GM12878 (cell line): ENCODE measurements at regions not wholly inside any gene's neighbourhood (a gene's known extent, or its start where the extent isn't known, plus 50 kb on each side); places are given as distances from the start of the nearest gene placed in this dataset.

Source experiments
- ATAC-seq: fragments of 200-7000 bp; cut with Tn5 transposase; 3 replicates; pipeline ENCODE4 v1.9.1; 2020; ENCODE audit warnings: mild to moderate bottlenecking, moderate library complexity
- BruUV-seq: library from RNA; stranded (reverse); fragments of 400-500 nt; replicated peaks from 2 replicates; lab custom pipeline; 2021; lab: Mats Ljungman, UMichigan
- CTCF ChIA-PET: fragments of 300-600 bp; sonication (Branson Sonifier 250); formaldehyde crosslinking; extraction: SDS; loops from one replicate; lab custom pipeline; 2021; ENCODE audit warnings: inconsistent platforms; lab: Yijun Ruan, JAX
- POLR2A ChIA-PET: fragments of 350-600 bp; formaldehyde crosslinking; extraction: SDS; loops from one replicate; lab custom pipeline; 2021; ENCODE audit warnings: inconsistent platforms; lab: Charles Lee
- RAD21 ChIA-PET: fragments of 300-600 bp; sonication (Branson Sonifier 250); formaldehyde crosslinking; loops from one replicate; lab custom pipeline; 2023; ENCODE audit warnings: antibody characterized with exemption; ENCODE audit not compliant: unreplicated experiment; lab: Charles Lee
- SMC1A ChIA-PET: fragments of 300-600 bp; sonication (Branson Sonifier 250); formaldehyde crosslinking; loops from one replicate; lab custom pipeline; 2023; ENCODE audit not compliant: unreplicated experiment, uncharacterized antibody; lab: Charles Lee
- DNase-seq: peaks from one replicate; pipeline ENCODE4 v3.0.0-alpha.2; 2011; ENCODE audit warnings: low read depth, low spot score
- FAIRE-seq: peaks from 3 replicates; lab custom pipeline; 2011; peaks lifted over from hg19 to GRCh38; lab: Jason Lieb, UNC
- H2AFZ ChIP-seq: 2 replicates; pipeline ENCODE4 v1.6.0; 2011; ENCODE audit warnings: low read depth, low read length, control low read depth; ENCODE audit not compliant: control insufficient read depth
- H3K27ac ChIP-seq: 2 replicates; pipeline ENCODE4 v1.5.1; 2011; ENCODE audit warnings: control low read depth; ENCODE audit not compliant: control insufficient read depth, insufficient read depth
- H3K27me3 ChIP-seq, 2 experiments: replicated peaks in 1 of 2; 2 replicates each; pipeline versions ENCODE4 v1.6.0 to v1.6.1; 2011; ENCODE audit warnings: low read length in 1 of 2; ENCODE audit not compliant: control insufficient read depth in 2 of 2, insufficient read depth in 2 of 2
- H3K36me3 ChIP-seq, 2 experiments: 2 replicates each; pipeline ENCODE4 v1.5.1; 2011; ENCODE audit warnings: low read length in 1 of 2; ENCODE audit not compliant: control insufficient read depth in 2 of 2, insufficient read depth in 2 of 2
- H3K4me1 ChIP-seq: 2 replicates; pipeline ENCODE4 v1.6.1; 2011; ENCODE audit warnings: mild to moderate bottlenecking, low read length, moderate library complexity, mixed read lengths; ENCODE audit not compliant: control insufficient read depth, insufficient read depth
- H3K4me2 ChIP-seq: 2 replicates; pipeline ENCODE4 v1.6.0; 2011; ENCODE audit warnings: control low read depth; ENCODE audit not compliant: control insufficient read depth, insufficient read depth
- H3K4me3 ChIP-seq: fragments of 200-600 bp; sonication (generic); 2 replicates; pipeline ENCODE4 v1.5.1; 2016
- H3K79me2 ChIP-seq: 2 replicates; pipeline ENCODE4 v1.6.0; 2011; ENCODE audit warnings: low read length; ENCODE audit not compliant: control insufficient read depth, insufficient read depth
- H3K9ac ChIP-seq: 2 replicates; pipeline ENCODE4 v1.8.0; 2011; ENCODE audit warnings: low read length, control low read depth, mixed read lengths; ENCODE audit not compliant: control insufficient read depth, insufficient read depth
- H3K9me3 ChIP-seq: replicated peaks from 3 replicates; pipeline ENCODE4 v1.5.1; 2011; ENCODE audit warnings: mild to moderate bottlenecking, low read length; ENCODE audit not compliant: control insufficient read depth, insufficient read depth
- H4K20me1 ChIP-seq: 2 replicates; pipeline ENCODE4 v1.6.0; 2011; ENCODE audit not compliant: control insufficient read depth, insufficient read depth
- BCLAF1 ChIP-seq: fragments of 450-650 bp; IDR thresholded peaks from 2 replicates; pipeline ENCODE4 v1.6.1; 2017; ENCODE audit warnings: antibody characterized with exemption, mild to moderate bottlenecking, moderate library complexity
- FOXK2 ChIP-seq: fragments of 450-650 bp; IDR thresholded peaks from 2 replicates; pipeline ENCODE4 v1.6.1; 2017; ENCODE audit warnings: mild to moderate bottlenecking, moderate library complexity
- GABPA ChIP-seq: IDR thresholded peaks from 2 replicates; pipeline ENCODE4 v1.6.1; 2014; ENCODE audit warnings: antibody characterized with exemption, low read depth, mild to moderate bottlenecking, inconsistent platforms
- HCFC1 ChIP-seq: fragments of 150-350 bp; IDR thresholded peaks from 2 replicates; pipeline ENCODE4 v1.6.1; 2014; ENCODE audit warnings: low read length
- PKNOX1 ChIP-seq: fragments of 450-650 bp; IDR thresholded peaks from 2 replicates; pipeline ENCODE4 v1.6.1; 2016; ENCODE audit warnings: mild to moderate bottlenecking
- POLR2AphosphoS2 ChIP-seq: IDR thresholded peaks from 2 replicates; pipeline ENCODE4 v1.6.1; 2011; ENCODE audit warnings: low read depth, mild to moderate bottlenecking, low read length, improper control_type of control experiment, moderate library complexity
- POU2F2 ChIP-seq: IDR thresholded peaks from 3 replicates; pipeline ENCODE4 v1.6.1; 2011; ENCODE audit warnings: low read depth, mild to moderate bottlenecking, low read length, borderline replicate concordance
- SMARCA5 ChIP-seq: fragments of 450-650 bp; IDR thresholded peaks from 2 replicates; pipeline ENCODE4 v1.6.1; 2017; ENCODE audit warnings: mild to moderate bottlenecking
- SMC3 ChIP-seq: IDR thresholded peaks from 2 replicates; pipeline ENCODE4 v1.6.1; 2011; ENCODE audit warnings: low read length, improper control_type of control experiment, borderline replicate concordance
- STAT1 ChIP-seq: fragments of 450-650 bp; conservative IDR thresholded peaks from 2 replicates; pipeline ENCODE4 v1.6.1; 2014; ENCODE audit warnings: antibody characterized with exemption, mild to moderate bottlenecking
- SUPT20H ChIP-seq: IDR thresholded peaks from 2 replicates; pipeline ENCODE4 v1.6.1; 2011; ENCODE audit warnings: low read depth, mild to moderate bottlenecking, low read length, moderate library complexity, borderline replicate concordance; ENCODE audit not compliant: control insufficient read depth
- TBL1XR1 ChIP-seq: IDR thresholded peaks from 2 replicates; pipeline ENCODE4 v1.6.1; 2012; ENCODE audit warnings: low read depth, low read length, improper control_type of control experiment
- USF2 ChIP-seq: IDR thresholded peaks from 2 replicates; pipeline ENCODE4 v1.6.1; 2011; ENCODE audit warnings: low read depth, low read length, improper control_type of control experiment, borderline replicate concordance
- WGBS: methylation state at CpG from one replicate; pipeline ENCODE4 v1.1.6; 2016; ENCODE audit warnings: low lambda C conversion rate; ENCODE audit not compliant: insufficient replicate concordance, insufficient coverage; ENCODE audit errors: missing lambda C conversion rate; 5-methylcytosine and 5-hydroxymethylcytosine counted together
- in situ Hi-C: fragments of 300-500 bp; cut with MboI; formaldehyde crosslinking; loops from 9 replicates; pipeline ENCODE4 v1.14.3; 2018; ENCODE audit warnings: mixed read lengths
- intact Hi-C: fragments of 100-400 bp; cut with micrococcal nuclease; formaldehyde crosslinking; loops from one replicate; pipeline ENCODE4 v1.14.2; 2022; ENCODE audit not compliant: unreplicated experiment

GRCh38 chr5:68631884-68632283 lies 416.3 kb downstream of the PIK3R1 start:
- Histone ChIP-seq H3K27me3 (no peaks in the 10 kb centered on the region), H3K27ac (no peak overlapping the region), H3K4me2 (no peak overlapping the region), H3K36me3 (no peaks in the 10 kb centered on the region), H2AFZ (no peak overlapping the region), H3K79me2 (no peaks in the 10 kb centered on the region), H3K9ac (no peak overlapping the region), H3K4me3 (no peak overlapping the region), H3K4me1 (no peaks in the 10 kb centered on the region), H4K20me1 (no peaks in the 10 kb centered on the region), H3K9me3 (no peaks in the 10 kb centered on the region)
- BruUV-seq = no TSS peak
- DNase-seq = no peak
- WGBS = 29% methylated on average over 2 of the region's 2 CpGs
- POLR2A ChIA-PET = no interaction called here
- SMC1A ChIA-PET = interaction anchor here (1.2 to 1.5 kb wide), 2 partner anchors 40 to 345 kb away, joined by 3 to 4 read pairs; no protein-coding TSS in a partner anchor
- CTCF ChIA-PET = interaction anchor here (1.1 to 2.1 kb wide), 3 partner anchors 8 to 102 kb away, joined by 3 to 9 read pairs (median 3); no protein-coding TSS in a partner anchor
- in situ Hi-C loops = no loop called here
- FAIRE-seq = no peak
- RAD21 ChIA-PET = interaction anchor here (0.8 kb wide), 1 partner anchor 264 kb away, joined by 3 read pairs; no protein-coding TSS in a partner anchor
- TF ChIP-seq FOXK2 = no peak
- TF ChIP-seq SUPT20H = no peak
- no peak for TF ChIP-seq SMC3
- TF ChIP-seq STAT1 = no peak
- TF ChIP-seq BCLAF1 = no peak
- no peak for TF ChIP-seq POU2F2
- no peak for TF ChIP-seq USF2
- no peak for TF ChIP-seq GABPA
- TF ChIP-seq PKNOX1 = no peak
- TF ChIP-seq SMARCA5 = no peak
- no peak for TF ChIP-seq TBL1XR1
- TF ChIP-seq POLR2AphosphoS2 = no peak
- no peak for TF ChIP-seq HCFC1
- intact Hi-C loops = no loop called here
- ATAC-seq = no peak
